Suprapubic skin (tissue), 4 donors: ENCODE measurements at regions not wholly inside any gene's neighbourhood (a gene's known extent, or its start where the extent isn't known, plus 50 kb on each side); places are given as distances from the start of the nearest gene placed in this dataset.

Experiments
- DNase-seq, 2 donors: peaks; one replicate each; pipeline ENCODE4 v3.0.0-alpha.2; 2019; ENCODE audit warnings: low spot score in 2 of 2
- H3K27ac ChIP-seq: fragments of 200-600 bp; sonication (generic); one replicate; pipeline ENCODE4 v1.5.1; 2019
- H3K27me3 ChIP-seq: fragments of 200-600 bp; sonication (generic); one replicate; pipeline ENCODE4 v1.5.1; 2019
- H3K36me3 ChIP-seq: fragments of 200-600 bp; sonication (generic); one replicate; pipeline ENCODE4 v1.5.1; 2019
- H3K4me1 ChIP-seq: fragments of 200-600 bp; sonication (generic); one replicate; pipeline ENCODE4 v1.5.1; 2019
- H3K4me3 ChIP-seq: fragments of 200-600 bp; sonication (generic); one replicate; pipeline ENCODE4 v1.5.1; 2019; ENCODE audit warnings: mild to moderate bottlenecking
- H3K9me3 ChIP-seq: fragments of 200-600 bp; sonication (generic); one replicate; pipeline ENCODE4 v1.5.1; 2019
- EP300 ChIP-seq: sonication (generic); formaldehyde crosslinking; IDR thresholded peaks from one replicate; pipeline ENCODE4 v1.6.1; 2017; ENCODE audit warnings: antibody characterized with exemption
- POLR2A ChIP-seq, 2 donors: fragments of 450-650 bp; IDR thresholded peaks; one replicate each; pipeline ENCODE4 v1.6.1; 2017; ENCODE audit warnings: antibody characterized with exemption in 2 of 2, mild to moderate bottlenecking in 2 of 2, moderate library complexity in 2 of 2
- POLR2AphosphoS5 ChIP-seq, 3 donors: sonication (generic); formaldehyde crosslinking; IDR thresholded peaks; one replicate each; pipeline ENCODE4 v1.6.1; 2017; ENCODE audit warnings: antibody characterized with exemption in 3 of 3
- WGBS: methylation state at CpG from one replicate; pipeline ENCODE4 v1.1.5; 2018; 5-methylcytosine and 5-hydroxymethylcytosine counted together
- TF ChIP-seq, protein P1 (sequence below), 2 donors: fragments of 200-600 bp in 1 of 2; fragments of 450-650 bp in 1 of 2; sonication (generic) in 1 of 2; IDR thresholded peaks; one replicate each; pipeline ENCODE4 v1.5.1; 2016 to 2019; ENCODE audit warnings: antibody characterized with exemption in 2 of 2, mild to moderate bottlenecking in 1 of 2, moderate library complexity in 1 of 2

DNA sequence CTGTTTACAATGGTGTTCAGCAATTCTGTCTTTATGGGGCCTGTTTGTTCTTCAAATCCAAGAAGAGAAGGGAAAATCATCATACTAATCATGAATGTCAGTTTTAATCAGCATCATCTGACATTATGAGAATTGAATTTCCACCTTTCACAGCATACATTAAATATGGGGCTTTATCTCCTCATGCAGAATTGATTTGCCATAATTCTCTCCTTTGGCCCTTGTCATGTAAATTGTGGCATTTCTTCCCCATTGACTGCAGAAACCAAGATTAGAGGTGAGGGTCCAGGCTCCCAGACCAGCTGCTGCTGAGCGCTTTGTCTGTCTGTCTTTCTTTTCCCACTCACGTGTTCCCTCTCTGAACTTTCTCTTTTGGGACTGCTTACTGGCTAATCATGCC lies 232.1 kb upstream of the NAV2 start:
- 76% methylated on average over 2 of the region's 2 CpGs for whole genome bisulfite sequencing
- H3K27me3 ChIP-seq, result peaks cover 20% of the 10 kb centered on the region

DNA sequence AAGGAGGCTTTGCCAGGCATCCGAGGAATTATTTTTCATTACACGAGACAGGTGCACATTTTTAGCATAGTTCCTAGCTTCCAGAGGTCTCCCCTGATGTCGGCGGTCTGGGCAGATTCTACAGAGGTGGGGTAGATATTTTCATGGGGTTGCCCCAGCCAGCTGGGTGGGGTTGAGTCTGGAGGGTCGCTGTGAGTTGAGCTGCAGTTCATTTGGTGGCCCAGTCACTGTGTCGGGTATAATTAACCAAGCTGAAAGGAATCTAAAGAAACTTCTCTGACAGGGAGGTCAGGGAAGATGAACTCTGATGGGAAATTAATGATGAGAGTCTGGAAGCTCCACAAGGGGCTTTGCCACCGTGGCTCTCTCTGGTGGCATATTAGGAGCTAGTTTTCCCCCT lies 233.7 kb upstream of the NAV2 start:
- 47% methylated on average over 7 of the region's 7 CpGs for WGBS
- H3K27me3 ChIP-seq, result peaks cover 20% of the 10 kb centered on the region
- TF ChIP-seq EP300 (no peak), POLR2AphosphoS5 (IDR thresholded peaks at IDR 0.05) (no peak), POLR2A (IDR thresholded peaks at IDR 0.05) (no peak)
- TF ChIP-seq, protein P1, sequence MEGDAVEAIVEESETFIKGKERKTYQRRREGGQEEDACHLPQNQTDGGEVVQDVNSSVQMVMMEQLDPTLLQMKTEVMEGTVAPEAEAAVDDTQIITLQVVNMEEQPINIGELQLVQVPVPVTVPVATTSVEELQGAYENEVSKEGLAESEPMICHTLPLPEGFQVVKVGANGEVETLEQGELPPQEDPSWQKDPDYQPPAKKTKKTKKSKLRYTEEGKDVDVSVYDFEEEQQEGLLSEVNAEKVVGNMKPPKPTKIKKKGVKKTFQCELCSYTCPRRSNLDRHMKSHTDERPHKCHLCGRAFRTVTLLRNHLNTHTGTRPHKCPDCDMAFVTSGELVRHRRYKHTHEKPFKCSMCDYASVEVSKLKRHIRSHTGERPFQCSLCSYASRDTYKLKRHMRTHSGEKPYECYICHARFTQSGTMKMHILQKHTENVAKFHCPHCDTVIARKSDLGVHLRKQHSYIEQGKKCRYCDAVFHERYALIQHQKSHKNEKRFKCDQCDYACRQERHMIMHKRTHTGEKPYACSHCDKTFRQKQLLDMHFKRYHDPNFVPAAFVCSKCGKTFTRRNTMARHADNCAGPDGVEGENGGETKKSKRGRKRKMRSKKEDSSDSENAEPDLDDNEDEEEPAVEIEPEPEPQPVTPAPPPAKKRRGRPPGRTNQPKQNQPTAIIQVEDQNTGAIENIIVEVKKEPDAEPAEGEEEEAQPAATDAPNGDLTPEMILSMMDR (IDR thresholded peaks at IDR 0.05), result no peak
- no peak overlapping the region for H3K4me3 ChIP-seq
- no peak for DNase-seq
- H3K27ac ChIP-seq, result no peak overlapping the region
- H3K36me3 ChIP-seq, result no peaks in the 10 kb centered on the region
- H3K9me3 ChIP-seq, result no peaks in the 10 kb centered on the region
- H3K4me1 ChIP-seq, result no peaks in the 10 kb centered on the region

More for the DNA sequence above, 232.1 kb upstream of the NAV2 start:
- no peak for DNase-seq
- H3K4me3 ChIP-seq, result no peak overlapping the region
- H3K27ac ChIP-seq, result no peak overlapping the region
- no peaks in the 10 kb centered on the region for H3K36me3 ChIP-seq
- TF ChIP-seq POLR2A (IDR thresholded peaks at IDR 0.05) (no peak), POLR2AphosphoS5 (IDR thresholded peaks at IDR 0.05) (no peak), EP300 (no peak)
- TF ChIP-seq, protein P1 (IDR thresholded peaks at IDR 0.05), result no peak
- no peaks in the 10 kb centered on the region for H3K9me3 ChIP-seq
- no peaks in the 10 kb centered on the region for H3K4me1 ChIP-seq

DNA sequence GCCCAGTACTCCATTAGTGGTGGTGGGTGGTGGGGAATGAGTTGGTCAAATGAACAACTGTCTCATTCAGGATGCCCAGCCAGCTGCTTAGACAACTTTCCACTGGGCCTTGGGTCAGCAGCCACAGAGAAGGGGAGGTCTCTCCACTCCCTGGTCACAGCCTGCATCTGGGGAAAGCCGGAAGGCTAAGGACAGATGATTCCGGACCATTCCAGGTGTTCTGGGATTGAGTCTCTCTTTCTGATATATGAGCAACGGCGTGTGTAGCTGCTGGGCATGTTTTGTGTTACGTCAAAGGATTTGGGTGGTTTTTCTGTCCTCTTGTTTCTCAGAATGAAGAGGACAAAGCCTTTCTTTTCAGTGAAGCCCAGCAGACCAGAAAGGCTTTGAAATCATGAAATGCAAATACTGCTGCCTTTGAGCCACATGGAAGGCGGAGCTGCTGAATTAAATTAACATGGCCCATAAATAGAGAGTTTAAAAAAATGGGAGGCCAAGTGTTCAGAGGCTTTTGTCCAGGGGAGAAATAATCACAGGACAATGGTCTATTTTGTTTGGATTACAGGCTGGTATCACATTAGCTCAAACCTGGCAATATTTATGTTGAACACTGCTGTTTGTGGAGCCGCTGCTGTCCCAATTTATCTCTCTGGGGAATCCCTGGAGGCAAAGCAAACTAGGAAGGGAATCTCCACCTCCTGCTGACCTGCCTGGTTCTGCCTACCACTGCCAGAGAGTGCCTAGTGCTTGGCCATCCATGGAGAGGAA lies 234.4 kb upstream of the E2F8 start:
- H3K4me1 ChIP-seq, result no peaks in the 10 kb centered on the region
- peaks cover 15% of the 10 kb centered on the region for H3K27me3 ChIP-seq
- no peak for DNase-seq
- H3K4me3 ChIP-seq, result no peak overlapping the region
- H3K27ac ChIP-seq, result no peak overlapping the region
- 39% methylated on average over 7 of the region's 7 CpGs for WGBS
- no peaks in the 10 kb centered on the region for H3K36me3 ChIP-seq
- no peak for TF ChIP-seq EP300
- TF ChIP-seq POLR2A (IDR thresholded peaks at IDR 0.05), result no peak
- TF ChIP-seq POLR2AphosphoS5 (IDR thresholded peaks at IDR 0.05), result no peak
- TF ChIP-seq, protein P1 (IDR thresholded peaks at IDR 0.05), result no peak
- no peaks in the 10 kb centered on the region for H3K9me3 ChIP-seq

DNA sequence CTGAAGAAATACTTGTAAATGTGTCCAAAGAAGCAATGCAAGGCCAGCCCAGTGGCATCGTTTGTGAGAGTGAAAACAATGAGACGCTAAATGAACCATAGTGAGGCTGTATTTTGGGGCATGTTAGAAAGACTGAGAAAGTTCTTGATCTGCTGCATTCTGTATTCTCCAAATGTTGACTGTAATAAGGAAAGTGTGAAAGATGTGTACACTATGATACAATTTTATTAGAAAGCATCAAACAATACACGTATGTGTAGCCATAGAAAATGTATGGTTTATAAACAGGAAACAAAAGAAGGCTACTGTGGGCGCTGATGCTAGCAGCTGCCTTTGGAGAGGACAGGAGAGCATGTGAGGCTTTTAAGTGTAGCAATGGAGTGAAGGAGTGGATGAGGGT lies 233.5 kb upstream of the E2F8 start:
- peaks cover 17% of the 10 kb centered on the region for H3K27me3 ChIP-seq
- H3K9me3 ChIP-seq, result no peaks in the 10 kb centered on the region
- H3K4me3 ChIP-seq, result no peak overlapping the region
- DNase-seq, result no peak
- H3K36me3 ChIP-seq, result no peaks in the 10 kb centered on the region
- no peak for TF ChIP-seq POLR2AphosphoS5 (IDR thresholded peaks at IDR 0.05)
- H3K4me1 ChIP-seq, result no peaks in the 10 kb centered on the region
- WGBS, result 85% methylated on average over 4 of the region's 4 CpGs
- H3K27ac ChIP-seq, result no peak overlapping the region

DNA sequence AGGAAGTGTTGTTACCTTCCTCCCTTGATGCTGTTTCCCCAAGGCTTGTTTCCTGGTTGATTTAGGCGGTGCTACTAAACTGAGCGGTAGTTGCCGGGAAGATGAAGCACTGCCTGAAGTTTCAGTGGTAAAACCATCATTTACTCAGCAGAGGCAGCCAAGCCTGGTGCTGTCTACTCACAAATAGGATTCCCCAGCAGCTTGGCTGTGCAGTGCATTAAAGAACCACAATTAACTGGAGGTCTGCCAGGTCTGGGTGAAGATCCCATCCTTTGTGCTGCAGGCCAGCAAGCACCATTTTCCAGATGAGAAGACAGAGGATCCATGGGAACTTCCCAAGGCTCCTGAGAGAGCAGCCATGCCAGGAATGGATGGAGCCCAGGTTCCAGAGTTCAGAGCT lies 231.9 kb upstream of the E2F8 start:
- Histone ChIP-seq H3K4me3 (no peak overlapping the region), H3K4me1 (no peaks in the 10 kb centered on the region), H3K27me3 (peaks cover 17% of the 10 kb centered on the region), H3K36me3 (no peaks in the 10 kb centered on the region), H3K9me3 (no peaks in the 10 kb centered on the region), H3K27ac (no peak overlapping the region)
- TF ChIP-seq POLR2A (IDR thresholded peaks at IDR 0.05), result no peak
- DNase-seq, result no peak
- 68% methylated on average over 3 of the region's 3 CpGs for WGBS

DNA sequence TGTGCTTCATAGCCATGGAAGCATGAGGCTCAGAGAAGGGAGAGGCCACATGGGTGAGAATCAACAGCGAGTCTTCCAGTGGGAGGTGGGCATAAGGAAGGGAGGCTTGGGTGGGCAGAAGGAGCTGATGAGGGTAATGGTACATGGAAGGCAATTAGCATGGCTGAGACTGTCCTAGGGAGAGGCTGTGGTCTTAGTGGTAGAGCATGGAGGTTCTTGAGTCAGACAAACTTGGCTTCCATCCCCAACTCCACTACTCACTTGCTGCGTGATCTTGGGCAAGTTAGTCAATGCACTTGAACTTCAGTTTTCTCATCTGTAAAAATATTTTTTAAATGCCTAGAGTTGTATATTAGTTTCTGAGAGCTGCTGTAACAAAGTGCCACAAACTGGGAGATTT lies 227.2 kb upstream of the E2F8 start:
- no peak for DNase-seq
- TF ChIP-seq, protein P1 (IDR thresholded peaks at IDR 0.05), result no peak
- TF ChIP-seq POLR2A (IDR thresholded peaks at IDR 0.05) (no peak), EP300 (no peak), POLR2AphosphoS5 (IDR thresholded peaks at IDR 0.05) (no peak)
- WGBS, result 81% methylated on average over 2 of the region's 2 CpGs
- Histone ChIP-seq H3K27ac (no peak overlapping the region), H3K27me3 (peaks cover 9% of the 10 kb centered on the region), H3K4me1 (peaks cover 5% of the 10 kb centered on the region), H3K4me3 (no peak overlapping the region), H3K36me3 (no peaks in the 10 kb centered on the region), H3K9me3 (no peaks in the 10 kb centered on the region)
